Activated CD4-positive, CD25-positive, alpha-beta regulatory T cell treated with anti-CD3 and anti-CD28 coated beads, Interleukin-2, amount 50 U/mL, for 16 hours (primary cell): ENCODE measurements at regions not wholly inside any gene's neighbourhood (a gene's known extent, or its start where the extent isn't known, plus 50 kb on each side); places are given as distances from the start of the nearest gene placed in this dataset.

Experiments used
- DNase-seq: peaks from one replicate; pipeline ENCODE4 v3.0.0-alpha.2; 2020; ENCODE audit warnings: low read depth, low spot score

DNA sequence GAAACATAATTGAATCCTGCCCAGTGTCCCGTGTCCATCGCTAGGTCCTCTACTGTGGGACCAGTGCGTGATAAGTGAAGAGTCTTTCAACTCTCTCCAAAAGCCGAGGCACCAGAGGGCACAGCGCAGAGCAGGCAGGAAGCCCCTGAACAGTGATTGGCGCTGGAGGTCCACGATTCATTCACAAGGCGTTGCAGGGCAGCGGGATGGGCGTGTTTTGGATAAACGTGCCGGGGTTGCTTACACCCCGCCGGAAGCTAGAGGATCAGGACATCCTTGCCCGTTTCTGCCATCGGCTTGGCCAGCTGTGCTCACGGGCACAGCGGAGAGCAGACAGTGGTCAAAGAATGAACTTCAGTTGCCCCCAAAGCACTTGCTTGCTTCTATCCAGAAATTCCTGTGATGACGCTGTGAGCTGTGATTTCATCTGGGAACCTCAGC, 86.0 kb upstream of the PFKP start:
- DNase-seq, result no peak

DNA sequence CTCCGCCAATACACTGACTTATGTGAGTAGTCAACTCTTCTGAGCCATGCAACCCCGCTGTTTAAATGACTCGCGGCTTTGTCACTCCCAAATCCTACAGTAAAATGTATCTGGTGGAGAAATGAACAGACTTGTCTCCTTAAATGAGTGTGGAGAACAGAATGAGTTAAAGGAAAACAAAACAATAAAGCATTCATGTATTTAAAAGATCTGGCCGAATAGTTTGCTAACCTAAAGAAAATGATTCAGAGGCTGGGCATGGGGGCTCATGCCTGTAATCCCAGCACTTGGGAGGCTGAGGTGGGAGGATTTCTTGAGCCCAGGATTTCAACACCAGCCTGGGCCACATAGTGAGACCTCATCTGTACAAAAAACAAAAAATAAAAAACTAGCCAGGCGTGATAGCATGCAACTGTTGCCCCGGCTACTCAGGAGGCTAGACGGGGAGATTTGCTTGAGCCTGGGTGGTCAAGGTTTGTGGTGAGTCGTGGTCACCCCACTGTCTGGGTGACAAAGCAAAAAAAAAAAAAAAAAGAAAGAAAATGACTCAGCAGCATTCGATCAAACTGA, 86.5 kb upstream of the PFKP start:
- DNase-seq, result no peak

DNA sequence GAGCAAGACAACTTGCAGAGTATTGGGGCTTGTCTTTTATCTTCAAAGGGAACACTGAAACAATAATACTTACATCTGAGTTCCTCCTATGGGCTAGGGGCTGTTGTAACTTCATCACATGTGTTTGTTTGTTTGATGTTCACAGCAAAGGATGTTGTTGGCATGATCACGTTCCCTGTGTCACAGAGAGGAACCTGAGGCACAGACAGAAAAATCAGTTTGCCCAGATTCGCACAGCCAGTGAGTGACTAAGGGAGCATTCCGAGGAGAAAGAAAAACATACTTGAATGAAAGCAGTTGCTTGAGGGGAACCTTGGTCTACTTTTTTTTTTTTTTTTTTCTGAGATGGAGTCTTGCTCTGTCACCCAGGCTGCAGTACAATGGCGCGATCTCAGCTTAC, 87.2 kb upstream of the PFKP start:
- DNase-seq, result no peak

DNA sequence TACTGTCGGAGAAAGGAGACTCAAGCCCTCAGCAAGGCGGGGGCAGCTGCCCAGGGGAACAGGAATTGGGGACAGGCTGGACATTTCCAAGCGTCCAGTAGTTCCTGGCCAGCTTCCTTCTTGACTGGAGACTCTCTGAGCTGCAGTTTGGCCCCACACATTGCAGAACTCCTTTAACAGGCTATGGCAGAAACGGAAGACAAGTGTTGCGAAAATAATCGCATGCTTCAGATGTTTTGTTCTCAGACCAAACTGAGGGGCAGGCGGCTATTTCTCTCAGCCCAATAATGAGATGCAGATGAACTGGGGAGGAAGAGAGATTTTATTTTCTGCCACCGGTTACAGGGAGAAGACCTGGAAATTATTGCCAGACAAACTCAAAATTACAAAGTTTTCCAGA, 88.0 kb upstream of the PFKP start:
- DNase-seq, result no peak

DNA sequence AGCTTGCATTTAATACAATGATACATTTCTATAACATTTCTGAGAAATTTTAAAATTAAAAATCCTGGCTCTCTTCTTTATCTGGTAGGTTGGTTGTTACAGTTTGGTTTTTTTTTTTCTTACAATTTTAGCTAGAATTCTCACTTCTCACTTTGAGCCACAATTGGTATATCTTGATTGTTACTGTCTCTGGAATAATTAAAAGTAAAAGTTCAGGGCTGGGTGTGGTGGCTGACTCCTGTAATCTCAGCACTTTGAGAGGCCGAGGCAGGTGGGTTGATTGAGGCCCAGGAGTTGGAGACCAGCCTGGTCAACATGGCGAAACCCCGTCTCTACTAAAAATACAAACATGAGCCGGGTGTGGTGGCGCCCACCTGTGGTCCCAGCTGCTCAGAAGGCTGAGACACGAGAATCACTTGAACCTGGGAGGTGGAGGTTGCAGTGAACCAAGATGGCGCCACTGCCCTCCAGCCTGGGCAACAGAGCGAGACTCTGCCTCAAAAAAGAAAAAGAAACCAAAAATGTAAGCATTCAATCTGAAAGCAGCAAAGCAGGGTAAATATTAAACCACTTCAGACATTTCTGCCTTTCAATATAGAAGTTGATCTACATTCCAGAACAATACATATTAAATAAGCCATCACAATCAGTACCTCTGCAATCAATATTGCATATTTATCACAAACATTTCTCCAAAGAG, 88.6 kb upstream of the PFKP start:
- DNase-seq, result no peak

DNA sequence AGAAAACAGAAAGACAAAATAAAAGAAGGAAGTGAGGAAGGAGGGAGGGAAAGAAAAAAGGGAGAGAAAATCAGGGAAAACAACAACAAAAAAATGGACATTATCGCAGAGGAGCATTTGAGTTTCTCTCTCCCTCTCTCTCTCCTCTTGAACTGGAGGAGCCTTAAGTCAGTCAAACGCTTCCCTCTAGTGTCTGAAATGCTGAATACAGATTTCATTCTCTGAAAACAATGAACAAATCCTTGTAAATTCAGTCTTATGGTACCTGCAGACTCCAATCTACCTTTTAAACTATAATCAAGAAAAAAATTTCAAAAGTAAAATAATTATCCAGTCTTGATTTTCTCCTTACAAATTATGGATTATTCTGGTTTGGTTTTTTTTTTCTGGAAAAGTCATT, 89.2 kb upstream of the PFKP start:
- no peak for DNase-seq

DNA sequence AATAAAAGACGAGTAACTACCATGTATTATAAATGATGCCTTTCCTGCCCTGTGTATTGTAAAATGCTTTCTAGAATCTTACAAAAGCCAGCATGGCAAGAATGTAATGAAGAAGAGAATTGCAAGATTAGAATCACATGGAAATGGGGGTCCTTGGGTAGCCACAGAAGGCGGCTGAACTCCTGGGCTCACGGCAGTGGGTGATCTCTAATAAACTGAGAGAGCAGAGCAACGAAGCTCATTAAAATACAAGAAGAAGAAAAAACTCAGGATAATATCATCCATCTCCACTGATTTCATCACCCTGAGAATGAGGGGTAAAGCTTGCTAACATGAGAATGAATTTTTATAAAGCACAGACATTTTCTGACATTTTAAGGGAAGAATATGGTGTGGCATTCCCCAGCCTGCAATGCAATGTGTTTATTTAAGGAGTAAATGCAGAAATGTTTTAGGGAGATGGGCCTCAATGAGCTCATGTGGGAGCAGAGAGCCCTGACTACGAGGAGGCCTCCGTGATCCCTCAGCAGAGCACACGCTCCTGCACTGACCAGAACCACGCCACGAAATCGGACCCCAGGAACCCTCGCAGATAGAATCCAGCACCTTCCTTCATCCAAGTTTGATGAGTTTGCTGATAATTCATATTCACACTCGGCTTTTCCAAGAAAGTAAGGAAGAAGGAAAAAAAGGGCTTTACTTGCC, 92.7 kb upstream of the PFKP start:
- DNase-seq, result no peak

DNA sequence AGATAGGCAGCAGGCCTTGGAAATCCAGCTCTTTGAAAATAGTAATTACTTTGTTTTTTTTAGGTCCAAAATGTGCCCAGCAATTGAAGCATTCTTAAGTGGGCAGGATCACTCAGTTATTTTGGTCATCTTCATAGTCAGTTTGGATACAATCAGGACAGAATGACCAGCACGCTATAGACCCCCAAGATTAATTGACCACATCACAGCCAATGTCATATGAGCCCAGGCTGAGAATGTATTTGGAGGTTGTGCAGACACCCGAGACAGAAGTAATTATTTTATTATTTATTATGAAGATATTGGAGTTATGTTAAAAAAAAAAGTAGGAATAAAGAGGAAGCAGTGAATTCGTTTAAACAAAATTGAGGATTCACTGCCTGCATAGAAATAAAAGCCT, 93.3 kb upstream of the PFKP start:
- no peak for DNase-seq

DNA sequence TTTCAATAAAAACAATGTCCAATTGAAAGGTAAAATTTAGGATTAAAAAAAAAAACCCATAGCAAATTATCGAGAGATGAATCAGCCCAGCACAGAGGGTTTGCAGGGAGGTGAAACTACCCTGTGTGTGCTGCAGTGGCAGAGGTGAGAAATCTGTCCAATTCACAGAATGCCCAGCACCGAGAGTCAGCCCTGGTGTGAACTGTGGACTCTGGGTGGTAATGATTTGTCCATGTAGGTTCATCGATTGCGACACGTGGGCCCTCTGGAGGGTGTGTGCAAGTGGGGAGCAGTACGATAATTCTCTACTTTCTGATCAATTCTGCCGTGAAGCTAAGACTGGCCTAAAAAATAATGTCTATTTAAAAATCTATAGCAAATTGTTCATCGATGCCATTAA, 94.5 kb upstream of the PFKP start:
- DNase-seq, result no peak

DNA sequence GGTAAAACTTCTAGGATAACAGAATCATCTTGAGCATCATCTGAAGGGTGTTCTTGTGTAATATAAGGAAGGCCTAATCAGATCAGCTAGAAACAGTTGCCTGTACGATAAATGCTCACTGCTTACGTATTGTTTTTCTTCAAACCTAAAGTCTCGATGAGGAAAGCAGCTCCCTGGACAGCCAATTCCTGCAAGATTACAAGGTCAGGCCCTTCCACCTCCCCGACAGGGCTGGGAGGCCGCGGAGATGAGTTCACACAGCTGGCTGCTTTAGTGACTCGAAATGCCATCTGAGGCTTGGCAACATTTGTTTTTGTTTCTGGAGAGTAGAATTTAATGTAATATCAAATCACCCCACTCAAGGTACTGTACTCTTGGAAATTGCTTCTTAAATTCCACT, 95.1 kb upstream of the PFKP start:
- no peak for DNase-seq

DNA sequence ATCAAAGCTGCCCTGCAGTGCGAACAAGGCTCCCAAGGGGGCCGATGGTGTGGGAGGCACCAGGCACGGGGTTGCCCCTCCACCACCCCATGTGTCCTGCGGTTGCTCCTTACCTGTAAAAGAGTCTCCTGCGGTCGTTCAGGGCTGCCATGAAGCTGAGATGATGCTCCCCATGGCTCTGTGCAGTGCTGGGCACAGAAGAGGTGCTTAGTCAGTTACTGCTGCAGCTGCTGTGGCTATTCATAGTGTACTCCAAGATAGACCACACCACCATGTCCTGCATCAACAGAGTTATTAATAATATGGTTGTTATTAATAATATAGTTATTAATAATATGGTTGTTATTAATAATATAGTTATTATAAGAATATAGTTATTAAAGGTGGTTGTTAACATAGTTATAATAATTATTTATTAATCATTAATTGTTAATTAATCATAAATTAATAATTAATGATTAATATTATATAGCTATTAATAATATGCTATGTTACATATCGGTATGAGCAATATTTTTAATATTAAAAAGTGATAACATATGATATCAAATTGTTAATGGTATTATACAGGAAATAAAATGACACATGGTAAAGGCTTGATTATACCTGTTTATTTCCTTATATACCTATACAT, 97.0 kb upstream of the PFKP start:
- DNase-seq, result no peak

DNA sequence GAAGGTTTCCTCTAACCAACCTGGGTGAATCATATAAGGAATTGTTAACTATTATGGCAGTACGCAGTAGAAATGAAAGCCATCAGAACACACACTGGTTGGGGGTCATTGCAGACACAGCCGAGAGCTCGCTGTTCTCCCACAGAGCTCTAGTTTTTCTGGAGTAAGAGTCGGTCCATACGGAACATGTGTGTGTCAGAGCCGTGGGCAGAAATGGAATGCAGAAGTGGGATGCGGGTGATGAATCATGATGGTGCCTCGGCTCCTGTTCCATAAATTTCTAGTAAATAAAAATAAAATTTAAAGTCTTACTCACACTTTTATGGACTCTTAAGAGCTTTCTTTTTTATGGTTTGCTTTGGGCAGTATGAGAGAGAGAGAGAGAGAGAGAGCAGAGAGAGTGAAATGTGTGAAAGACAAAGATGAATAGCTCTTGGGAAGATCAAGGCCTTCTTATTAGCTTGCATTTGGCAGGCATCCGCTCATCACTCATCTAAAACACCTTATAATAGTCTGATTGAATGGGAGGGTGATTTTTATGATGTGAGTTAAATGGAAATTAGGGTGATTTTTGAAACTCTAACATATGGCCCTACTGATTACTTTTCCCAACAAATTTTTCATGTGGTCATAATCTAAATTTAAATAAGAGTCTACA, 98.8 kb upstream of the PFKP start:
- DNase-seq, result no peak

DNA sequence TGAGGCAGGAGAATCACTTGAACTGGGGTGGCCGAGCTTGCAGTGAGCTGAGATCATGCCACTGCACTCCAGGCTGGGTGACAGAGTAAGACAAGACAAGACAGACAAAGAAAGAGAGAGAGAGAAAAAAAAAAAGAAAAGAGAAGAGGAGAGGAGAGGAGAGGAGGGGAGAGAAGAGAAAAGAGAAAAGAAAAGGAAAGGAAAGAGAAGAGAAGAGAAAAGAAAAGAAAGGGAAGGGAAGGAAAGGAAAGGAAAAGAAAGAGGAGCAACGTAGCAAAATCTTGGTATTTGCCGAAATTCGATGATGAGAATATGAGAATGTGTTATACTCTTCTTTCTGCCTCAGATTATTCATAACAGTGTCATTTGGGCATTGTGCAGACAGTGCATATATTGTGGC, 101.2 kb upstream of the PFKP start:
- no peak for DNase-seq

DNA sequence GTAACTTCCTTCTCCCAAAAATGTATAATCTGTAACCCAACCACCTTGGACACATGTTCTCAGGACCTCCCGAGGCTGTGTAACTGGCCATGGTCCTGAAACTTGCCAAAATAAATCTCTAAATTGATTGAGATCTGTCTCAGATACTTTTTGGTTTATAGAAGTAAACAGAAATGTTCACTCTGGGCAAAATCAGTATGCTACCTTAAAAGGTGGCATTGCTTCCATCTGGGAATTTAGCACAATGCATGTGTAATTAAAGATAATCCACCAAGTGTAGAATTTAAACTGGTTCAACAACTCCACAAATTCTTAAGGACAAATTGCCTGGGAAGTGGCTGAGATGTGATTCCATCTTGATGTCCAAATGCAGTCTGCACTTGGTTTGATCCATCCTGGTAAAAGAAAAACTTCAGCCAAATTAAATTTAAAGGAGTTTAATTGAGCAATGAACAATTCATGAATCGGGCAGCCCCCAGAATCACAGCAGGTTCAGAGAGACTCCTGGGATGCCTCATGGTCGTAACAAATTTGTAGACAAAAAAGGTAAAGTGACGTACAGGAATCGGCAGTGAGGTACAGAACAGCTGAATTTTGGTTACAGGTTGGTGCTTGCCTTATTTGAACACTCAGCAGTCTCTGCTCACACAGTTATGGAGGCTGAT, 102.6 kb upstream of the PFKP start:
- no peak for DNase-seq

DNA sequence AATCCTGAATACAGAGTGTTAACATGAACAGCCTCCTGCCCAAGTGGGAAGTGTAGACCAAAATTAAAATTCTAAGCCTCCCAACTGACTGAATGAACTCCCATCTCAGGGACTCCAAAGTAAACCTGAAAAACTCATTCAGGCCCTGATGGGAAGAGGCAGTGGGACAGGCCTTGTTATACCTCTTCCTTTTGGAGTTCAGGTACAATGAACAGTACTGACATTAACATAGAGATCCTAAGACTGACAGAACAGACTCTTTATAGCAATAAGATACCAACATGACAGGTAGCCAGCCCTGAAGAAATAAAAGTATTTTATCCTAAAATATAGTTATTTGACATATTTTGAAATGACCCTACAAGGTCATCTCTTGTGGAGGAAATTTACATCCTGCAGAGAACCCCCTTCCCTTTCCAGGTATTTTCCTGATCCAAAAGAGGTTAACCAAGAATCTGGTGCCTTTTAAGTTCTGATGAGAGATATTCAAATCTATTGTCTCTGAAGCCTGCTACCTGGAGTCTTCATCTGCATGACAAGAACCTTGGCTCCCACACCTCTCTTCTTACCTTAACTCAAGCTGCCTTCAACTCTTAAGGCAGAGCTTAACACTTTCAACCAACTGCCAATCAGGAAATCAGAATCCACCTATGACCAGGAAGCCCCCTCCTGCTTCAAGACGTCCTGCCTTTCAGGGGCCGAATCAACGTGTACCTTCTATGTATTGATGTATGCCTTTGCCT, 103.3 kb upstream of the PFKP start:
- no peak for DNase-seq

DNA sequence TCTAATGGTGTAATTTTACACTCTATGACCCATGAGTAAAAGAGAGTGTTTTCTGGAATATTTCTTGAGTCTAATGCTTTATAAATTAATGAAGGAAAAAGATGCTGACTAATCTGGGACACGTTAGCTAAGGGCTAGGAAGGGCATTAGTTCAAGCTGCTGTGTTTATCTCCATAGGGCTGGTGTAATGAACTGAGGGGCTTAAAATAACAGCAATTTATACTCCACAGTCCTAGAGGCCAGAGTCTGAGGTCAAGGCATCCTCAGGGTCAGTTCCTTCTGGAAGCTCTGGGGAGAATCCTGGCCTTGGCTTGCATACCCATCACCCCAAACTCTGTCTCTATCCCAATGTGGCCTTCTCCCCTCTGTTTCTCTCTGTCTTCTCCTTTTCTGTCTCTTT, 105.2 kb upstream of the PFKP start:
- DNase-seq, result no peak

DNA sequence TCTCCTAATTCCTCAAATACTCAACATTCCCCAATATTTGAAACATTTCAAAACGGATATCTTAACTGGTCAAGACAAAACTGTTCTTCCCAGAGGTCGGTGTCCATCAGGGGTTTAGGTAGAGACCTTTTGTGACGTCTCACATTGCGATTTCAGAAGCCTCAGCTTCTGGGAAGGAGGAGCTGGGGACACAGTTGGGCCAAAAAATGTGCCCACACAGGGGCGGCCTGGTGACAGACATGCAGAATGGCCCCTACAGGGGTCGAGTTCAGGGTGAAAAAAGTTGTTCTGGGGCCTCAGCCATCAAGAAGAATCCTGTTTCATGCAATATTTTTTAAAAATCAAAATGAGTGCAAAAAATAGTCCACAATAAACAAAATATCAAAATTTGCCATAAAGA, 108.7 kb upstream of the PFKP start:
- DNase-seq, result no peak

DNA sequence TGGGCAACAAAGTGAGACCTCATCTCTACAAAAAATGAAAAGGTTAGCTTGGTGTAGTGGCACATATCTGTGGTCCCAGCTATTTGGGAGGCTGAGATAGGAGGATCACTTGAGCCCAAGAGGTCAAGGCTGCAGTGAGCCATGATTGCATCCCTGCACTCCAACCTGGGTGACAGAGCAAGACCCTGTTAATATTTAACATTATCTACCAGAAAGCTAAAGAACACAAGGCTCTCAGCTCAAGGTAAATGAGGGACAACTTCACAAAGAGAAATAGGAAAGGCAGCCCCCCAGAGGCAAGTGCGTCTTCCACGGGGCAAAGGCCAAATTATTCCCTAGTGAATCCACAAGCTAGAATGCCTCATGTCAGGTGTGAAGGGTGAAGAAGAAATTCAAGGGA, 109.6 kb upstream of the PFKP start:
- no peak for DNase-seq

DNA sequence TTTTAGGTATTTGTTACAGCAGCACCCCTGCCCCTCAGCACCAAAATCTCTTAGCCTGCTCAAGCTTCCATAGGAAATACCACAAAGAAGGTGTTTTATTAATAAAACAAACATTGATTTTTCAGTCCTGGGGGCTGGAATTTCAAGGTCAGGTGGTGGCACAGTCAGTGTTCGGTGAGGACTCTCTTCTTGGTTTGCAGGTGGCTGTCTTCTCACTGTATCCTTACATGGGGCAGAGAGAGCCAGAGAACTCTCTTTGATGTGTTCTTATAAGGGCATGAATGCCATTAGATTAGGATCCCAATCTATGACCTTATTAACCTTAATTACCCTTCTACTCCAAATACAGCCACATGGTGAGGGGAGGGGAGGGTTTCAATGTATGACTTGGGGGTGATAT, 112.3 kb upstream of the PFKP start:
- no peak for DNase-seq

DNA sequence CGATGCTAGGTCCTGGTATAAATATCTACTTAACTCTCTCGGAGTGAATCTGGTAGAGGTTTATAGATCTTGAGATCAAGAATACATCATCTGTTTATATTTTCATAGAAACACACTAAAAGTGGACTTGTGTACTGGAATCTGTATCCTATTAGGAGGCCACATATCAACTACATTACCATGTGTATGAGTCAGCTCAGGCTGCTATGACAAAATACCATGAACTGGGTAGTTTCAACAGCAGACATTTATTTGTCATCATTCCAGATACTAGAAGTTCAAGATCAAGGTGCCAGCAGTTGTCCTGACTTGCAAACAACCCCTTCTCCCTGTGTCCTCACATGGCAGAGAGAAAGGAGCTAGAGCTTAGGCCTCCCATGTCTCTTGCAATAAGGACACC, 113.9 kb upstream of the PFKP start:
- no peak for DNase-seq

DNA sequence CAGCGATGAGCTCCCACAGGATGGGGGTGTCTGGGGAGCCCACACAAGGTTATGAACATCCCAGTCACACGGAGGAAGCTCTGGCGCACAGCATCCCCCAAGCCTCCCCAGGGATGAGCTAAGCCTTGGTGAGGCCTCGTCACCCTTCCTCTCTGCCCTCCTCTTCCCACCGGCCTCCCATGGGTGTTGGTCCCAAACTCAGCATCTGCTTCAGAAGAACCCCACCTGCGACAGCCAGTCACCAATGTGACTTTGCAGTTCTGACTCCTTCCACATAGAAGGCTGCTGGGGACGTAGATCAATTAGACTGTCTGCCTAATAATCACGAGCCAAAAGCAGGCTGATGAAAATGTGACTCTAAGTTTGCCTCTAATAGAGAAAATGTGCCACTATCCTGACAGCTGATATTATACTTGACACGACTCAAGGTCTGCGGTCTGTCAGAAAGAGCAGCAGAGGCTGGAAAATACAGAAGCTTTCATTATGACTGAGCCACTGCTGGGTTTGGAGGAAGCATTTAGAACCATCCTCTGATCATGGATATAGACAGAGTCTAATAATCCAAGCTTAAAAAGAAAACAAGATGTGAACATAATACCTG, 116.0 kb upstream of the PFKP start:
- no peak for DNase-seq
